HG02610 (cell line): ENCODE measurements at regions not wholly inside any gene's neighbourhood (a gene's known extent, or its start where the extent isn't known, plus 50 kb on each side); places are given as distances from the start of the nearest gene placed in this dataset.

Experiments
- ATAC-seq: cut with Tn5 transposase; IDR thresholded peaks from one replicate; pipeline ENCODE4 v1.9.1; 2021; ENCODE audit warnings: mild to moderate bottlenecking, moderate library complexity; ENCODE audit not compliant: unreplicated experiment

GRCh38 chr9:687994-688393 lies 153.5 kb upstream of the DMRT1 start:
- ATAC-seq: no peak

- no peak for ATAC-seq
Measured at GRCh38 chr9:690517-691111, 150.9 kb upstream of the DMRT1 start.

GRCh38 chr9:691825-692400 lies 149.6 kb upstream of the DMRT1 start:
- no peak for ATAC-seq

- ATAC-seq: no peak
Measured at GRCh38 chr9:692636-693129, 148.8 kb upstream of the DMRT1 start.

- no peak for ATAC-seq
Measured at GRCh38 chr9:693201-694091, 148.1 kb upstream of the DMRT1 start.

- no peak for ATAC-seq
Measured at GRCh38 chr9:694092-694402, 147.4 kb upstream of the DMRT1 start.

GRCh38 chr9:694403-695154 lies 146.9 kb upstream of the DMRT1 start:
- no peak for ATAC-seq

- no peak for ATAC-seq
Measured at GRCh38 chr9:695252-695651, 146.2 kb upstream of the DMRT1 start.

GRCh38 chr9:696332-697323 lies 144.9 kb upstream of the DMRT1 start:
- ATAC-seq: no peak

GRCh38 chr9:698276-698675 lies 143.2 kb upstream of the DMRT1 start:
- no peak for ATAC-seq

GRCh38 chr9:698954-699353 lies 142.5 kb upstream of the DMRT1 start:
- no peak for ATAC-seq

- ATAC-seq: no peak
Measured at GRCh38 chr9:699396-699795, 142.1 kb upstream of the DMRT1 start.

GRCh38 chr9:700365-701282 lies 140.9 kb upstream of the DMRT1 start:
- ATAC-seq: no peak

- ATAC-seq: no peak
Measured at GRCh38 chr9:703392-703791, 138.1 kb upstream of the DMRT1 start.

GRCh38 chr9:706073-706472 lies 135.4 kb upstream of the DMRT1 start:
- ATAC-seq: no peak

GRCh38 chr9:706606-707459 lies 134.7 kb upstream of the DMRT1 start:
- ATAC-seq: no peak

- ATAC-seq: no peak
Measured at GRCh38 chr9:708182-708550, 133.3 kb upstream of the DMRT1 start.
